HEK293 (cell line): ENCODE measurements at regions not wholly inside any gene's neighbourhood (a gene's known extent, or its start where the extent isn't known, plus 50 kb on each side); places are given as distances from the start of the nearest gene placed in this dataset.

Experiments
- CTCF ChIA-PET: fragments of 350-600 bp; formaldehyde crosslinking; extraction: SDS; loops from one replicate; lab custom pipeline; 2021; ENCODE audit warnings: antibody characterized with exemption; lab: Yijun Ruan, JAX
- POLR2A ChIA-PET: fragments of 300-600 bp; formaldehyde crosslinking; extraction: SDS; loops from one replicate; lab custom pipeline; 2020; ENCODE audit warnings: antibody characterized with exemption, inconsistent platforms; lab: Yijun Ruan, JAX
- H3K27ac ChIP-seq: fragments of 200-500 bp; sonication (Bioruptor generic); 2 replicates; pipeline ENCODE4 v1.5.1; 2014; ENCODE audit warnings: low read depth, low read length, control low read depth, inconsistent platforms; ENCODE audit errors: extremely low read depth
- H3K36me3 ChIP-seq, 2 experiments: fragments of 200-500 bp in 1 of 2; sonication (Bioruptor generic) in 1 of 2; 1 replicate in 1 of 2; 2 replicates in 1 of 2; pipeline ENCODE4 v1.5.1; 2014 to 2017; ENCODE audit warnings: inconsistent platforms in 2 of 2, low read length in 2 of 2; ENCODE audit not compliant: control insufficient read depth in 2 of 2, insufficient read depth in 1 of 2
- H3K4me1 ChIP-seq: fragments of 200-500 bp; sonication (Bioruptor generic); 2 replicates; pipeline ENCODE4 v1.5.1; 2014; ENCODE audit warnings: mild to moderate bottlenecking, low read length, inconsistent platforms; ENCODE audit not compliant: control insufficient read depth, insufficient read depth
- H3K4me3 ChIP-seq: 2 replicates; pipeline ENCODE4 v1.5.1; 2011; ENCODE audit warnings: low read depth, mild to moderate bottlenecking, control low read depth, low read length, moderate library complexity
- H3K9me3 ChIP-seq: fragments of 200-500 bp; sonication (Bioruptor generic); 2 replicates; pipeline ENCODE4 v1.5.1; 2014; ENCODE audit warnings: low read depth, low read length, inconsistent platforms; ENCODE audit not compliant: control insufficient read depth, insufficient read depth
- HOXD13 ChIP-seq: sonication (generic); formaldehyde crosslinking; IDR thresholded peaks from 2 replicates; pipeline ENCODE4 v1.8.0; 2022; ENCODE audit warnings: missing genetic modification reagents, borderline replicate concordance
- IKZF3 ChIP-seq: fragments of 450-650 bp; IDR thresholded peaks from 2 replicates; pipeline ENCODE4 v1.5.0; 2018; ENCODE audit warnings: missing biosample characterization, mild to moderate bottlenecking, missing genetic modification characterization, moderate library complexity
- KLF16 ChIP-seq: fragments of 450-650 bp; formaldehyde crosslinking; IDR thresholded peaks from 2 replicates; pipeline ENCODE4 v1.5.1; 2017; ENCODE audit warnings: missing biosample characterization, missing genetic modification characterization
- MYNN ChIP-seq: fragments of 450-650 bp; formaldehyde crosslinking; IDR thresholded peaks from 2 replicates; pipeline ENCODE4 v1.5.1; 2016; ENCODE audit warnings: missing biosample characterization, missing genetic modification characterization, borderline replicate concordance
- RBAK ChIP-seq: fragments of 450-650 bp; formaldehyde crosslinking; IDR thresholded peaks from 2 replicates; pipeline ENCODE4 v1.5.1; 2016; ENCODE audit warnings: missing biosample characterization, missing genetic modification characterization
- REPIN1 ChIP-seq: fragments of 450-650 bp; formaldehyde crosslinking; IDR thresholded peaks from 2 replicates; pipeline ENCODE4 v1.5.1; 2017; ENCODE audit warnings: missing biosample characterization, missing genetic modification characterization, low read depth
- SETDB1 ChIP-seq: IDR thresholded peaks from one replicate; pipeline ENCODE4 v1.6.1; 2017; ENCODE audit warnings: mild to moderate bottlenecking, low read length, moderate library complexity, mixed read lengths; ENCODE audit not compliant: insufficient read length
- YY1 ChIP-seq: fragments of 450-650 bp; formaldehyde crosslinking; IDR thresholded peaks from 2 replicates; pipeline ENCODE4 v1.5.1; 2018; ENCODE audit warnings: missing biosample characterization, missing genetic modification characterization
- ZBTB17 ChIP-seq: fragments of 450-650 bp; formaldehyde crosslinking; IDR thresholded peaks from 2 replicates; pipeline ENCODE4 v1.5.1; 2016; ENCODE audit warnings: missing biosample characterization, missing genetic modification characterization
- ZIC2 ChIP-seq: fragments of 450-650 bp; formaldehyde crosslinking; IDR thresholded peaks from 2 replicates; pipeline ENCODE4 v1.5.1; 2016; ENCODE audit warnings: missing biosample characterization, missing genetic modification characterization
- ZNF175 ChIP-seq: fragments of 450-650 bp; formaldehyde crosslinking; IDR thresholded peaks from 2 replicates; pipeline ENCODE4 v1.5.1; 2016; ENCODE audit warnings: missing biosample characterization, missing genetic modification characterization
- ZNF184 ChIP-seq: fragments of 450-650 bp; IDR thresholded peaks from 2 replicates; pipeline ENCODE4 v1.5.1; 2018; ENCODE audit warnings: missing biosample characterization, mild to moderate bottlenecking, missing genetic modification characterization
- ZNF202 ChIP-seq: fragments of 450-650 bp; formaldehyde crosslinking; IDR thresholded peaks from 2 replicates; pipeline ENCODE4 v1.5.1; 2016; ENCODE audit warnings: missing biosample characterization, missing genetic modification characterization, borderline replicate concordance
- ZNF514 ChIP-seq: fragments of 450-650 bp; formaldehyde crosslinking; IDR thresholded peaks from 2 replicates; pipeline ENCODE4 v1.5.1; 2016; ENCODE audit warnings: missing biosample characterization, missing genetic modification characterization
- ZNF521 ChIP-seq: fragments of 450-650 bp; formaldehyde crosslinking; IDR thresholded peaks from 2 replicates; pipeline ENCODE4 v1.5.1; 2017; ENCODE audit warnings: missing biosample characterization, mild to moderate bottlenecking, missing genetic modification characterization
- ZNF544 ChIP-seq: fragments of 450-650 bp; formaldehyde crosslinking; IDR thresholded peaks from 2 replicates; pipeline ENCODE4 v1.5.0; 2017; ENCODE audit warnings: missing biosample characterization, missing genetic modification characterization
- ZNF555 ChIP-seq: fragments of 450-650 bp; formaldehyde crosslinking; conservative IDR thresholded peaks from 2 replicates; pipeline ENCODE4 v1.5.1; 2017; ENCODE audit warnings: missing biosample characterization, mild to moderate bottlenecking, missing genetic modification characterization, inconsistent platforms
- ZNF600 ChIP-seq: fragments of 450-650 bp; formaldehyde crosslinking; IDR thresholded peaks from 2 replicates; pipeline ENCODE4 v1.5.1; 2016; ENCODE audit warnings: missing biosample characterization, missing genetic modification characterization
- ZNF629 ChIP-seq: fragments of 450-650 bp; formaldehyde crosslinking; IDR thresholded peaks from 2 replicates; pipeline ENCODE4 v1.5.1; 2017; ENCODE audit warnings: missing biosample characterization, missing genetic modification characterization
- ZNF664 ChIP-seq: fragments of 450-650 bp; formaldehyde crosslinking; IDR thresholded peaks from 2 replicates; pipeline ENCODE4 v1.5.1; 2016; ENCODE audit warnings: missing biosample characterization, missing genetic modification characterization
- ZNF791 ChIP-seq: fragments of 450-650 bp; formaldehyde crosslinking; IDR thresholded peaks from 2 replicates; pipeline ENCODE4 v1.5.1; 2016; ENCODE audit warnings: missing biosample characterization, missing genetic modification characterization
- TF ChIP-seq, protein P1 (sequence below): fragments of 450-650 bp; formaldehyde crosslinking; IDR thresholded peaks from 2 replicates; pipeline ENCODE4 v1.5.1; 2017; ENCODE audit warnings: missing biosample characterization, missing genetic modification characterization
- TF ChIP-seq, protein P2 (sequence below): fragments of 450-650 bp; formaldehyde crosslinking; IDR thresholded peaks from 2 replicates; pipeline ENCODE4 v1.5.1; 2016; ENCODE audit warnings: missing biosample characterization, missing genetic modification characterization
- TF ChIP-seq, protein P3 (sequence below): IDR thresholded peaks from 2 replicates; pipeline ENCODE4 v1.6.1; 2011; ENCODE audit warnings: mild to moderate bottlenecking, low read depth, low read length, borderline replicate concordance
- TF ChIP-seq, protein P4 (sequence below): fragments of 450-650 bp; formaldehyde crosslinking; IDR thresholded peaks from 2 replicates; pipeline ENCODE4 v1.5.1; 2016; ENCODE audit warnings: missing biosample characterization, missing genetic modification characterization
- TF ChIP-seq, protein P5 (sequence below): fragments of 450-650 bp; formaldehyde crosslinking; IDR thresholded peaks from 2 replicates; pipeline ENCODE4 v1.5.1; 2016; ENCODE audit warnings: missing biosample characterization, missing genetic modification characterization

DNA sequence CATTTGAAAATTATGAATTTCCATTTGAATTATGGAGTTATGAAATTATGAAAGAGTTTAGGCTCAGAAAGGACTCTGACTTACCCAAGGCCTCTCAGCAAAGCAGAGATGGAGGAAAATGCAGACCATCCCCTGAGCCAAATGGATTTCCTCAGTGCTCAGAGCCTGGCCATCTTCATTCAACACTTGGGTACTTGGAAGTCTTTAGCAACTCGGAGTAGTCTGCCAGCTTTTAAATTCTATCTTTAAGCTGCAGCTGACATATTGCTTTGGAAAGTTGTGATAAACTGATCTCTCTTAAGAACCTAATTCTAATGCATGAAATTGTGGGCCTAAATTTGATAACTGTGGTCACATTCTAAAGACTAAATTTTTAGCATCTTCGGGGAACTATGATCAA, 315.4 kb downstream of the SAMD5 start:
- Histone ChIP-seq H3K9me3 (no peaks in the 10 kb centered on the region), H3K4me3 (no peak overlapping the region), H3K4me1 (no peaks in the 10 kb centered on the region), H3K27ac (no peak overlapping the region), H3K36me3 (no peaks in the 10 kb centered on the region)
- ChIA-PET CTCF (no interaction called here), POLR2A (no interaction called here)
- TF ChIP-seq ZNF175 (tag by site-specific recombination) = no peak
- TF ChIP-seq ZNF521 (tag by site-specific recombination) = no peak
- no peak for TF ChIP-seq KLF16
- no peak for TF ChIP-seq ZNF202 (tag by site-specific recombination)
- TF ChIP-seq ZNF664 = no peak
- no peak for TF ChIP-seq REPIN1 (tag by site-specific recombination)
- TF ChIP-seq IKZF3 (tag by site-specific recombination) = no peak
- TF ChIP-seq ZNF629 (tag by site-specific recombination) = no peak
- TF ChIP-seq, protein P1, sequence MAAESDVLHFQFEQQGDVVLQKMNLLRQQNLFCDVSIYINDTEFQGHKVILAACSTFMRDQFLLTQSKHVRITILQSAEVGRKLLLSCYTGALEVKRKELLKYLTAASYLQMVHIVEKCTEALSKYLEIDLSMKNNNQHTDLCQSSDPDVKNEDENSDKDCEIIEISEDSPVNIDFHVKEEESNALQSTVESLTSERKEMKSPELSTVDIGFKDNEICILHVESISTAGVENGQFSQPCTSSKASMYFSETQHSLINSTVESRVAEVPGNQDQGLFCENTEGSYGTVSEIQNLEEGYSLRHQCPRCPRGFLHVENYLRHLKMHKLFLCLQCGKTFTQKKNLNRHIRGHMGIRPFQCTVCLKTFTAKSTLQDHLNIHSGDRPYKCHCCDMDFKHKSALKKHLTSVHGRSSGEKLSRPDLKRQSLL (tag by site-specific recombination) = no peak
- TF ChIP-seq, protein P2, sequence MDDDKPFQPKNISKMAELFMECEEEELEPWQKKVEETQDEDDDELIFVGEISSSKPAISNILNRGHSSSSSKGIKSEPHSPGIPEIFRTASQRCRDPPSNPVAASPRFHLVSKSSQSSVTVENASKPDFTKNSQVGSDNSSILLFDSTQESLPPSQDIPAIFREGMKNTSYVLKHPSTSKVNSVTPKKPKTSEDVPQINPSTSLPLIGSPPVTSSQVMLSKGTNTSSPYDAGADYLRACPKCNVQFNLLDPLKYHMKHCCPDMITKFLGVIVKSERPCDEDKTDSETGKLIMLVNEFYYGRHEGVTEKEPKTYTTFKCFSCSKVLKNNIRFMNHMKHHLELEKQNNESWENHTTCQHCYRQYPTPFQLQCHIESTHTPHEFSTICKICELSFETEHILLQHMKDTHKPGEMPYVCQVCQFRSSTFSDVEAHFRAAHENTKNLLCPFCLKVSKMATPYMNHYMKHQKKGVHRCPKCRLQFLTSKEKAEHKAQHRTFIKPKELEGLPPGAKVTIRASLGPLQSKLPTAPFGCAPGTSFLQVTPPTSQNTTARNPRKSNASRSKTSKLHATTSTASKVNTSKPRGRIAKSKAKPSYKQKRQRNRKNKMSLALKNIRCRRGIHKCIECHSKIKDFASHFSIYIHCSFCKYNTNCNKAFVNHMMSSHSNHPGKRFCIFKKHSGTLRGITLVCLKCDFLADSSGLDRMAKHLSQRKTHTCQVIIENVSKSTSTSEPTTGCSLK (tag by site-specific recombination) = no peak
- TF ChIP-seq ZNF555 (tag by site-specific recombination) = no peak
- no peak for TF ChIP-seq ZNF514
- TF ChIP-seq, protein P3, sequence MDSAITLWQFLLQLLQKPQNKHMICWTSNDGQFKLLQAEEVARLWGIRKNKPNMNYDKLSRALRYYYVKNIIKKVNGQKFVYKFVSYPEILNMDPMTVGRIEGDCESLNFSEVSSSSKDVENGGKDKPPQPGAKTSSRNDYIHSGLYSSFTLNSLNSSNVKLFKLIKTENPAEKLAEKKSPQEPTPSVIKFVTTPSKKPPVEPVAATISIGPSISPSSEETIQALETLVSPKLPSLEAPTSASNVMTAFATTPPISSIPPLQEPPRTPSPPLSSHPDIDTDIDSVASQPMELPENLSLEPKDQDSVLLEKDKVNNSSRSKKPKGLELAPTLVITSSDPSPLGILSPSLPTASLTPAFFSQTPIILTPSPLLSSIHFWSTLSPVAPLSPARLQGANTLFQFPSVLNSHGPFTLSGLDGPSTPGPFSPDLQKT = no peak

DNA sequence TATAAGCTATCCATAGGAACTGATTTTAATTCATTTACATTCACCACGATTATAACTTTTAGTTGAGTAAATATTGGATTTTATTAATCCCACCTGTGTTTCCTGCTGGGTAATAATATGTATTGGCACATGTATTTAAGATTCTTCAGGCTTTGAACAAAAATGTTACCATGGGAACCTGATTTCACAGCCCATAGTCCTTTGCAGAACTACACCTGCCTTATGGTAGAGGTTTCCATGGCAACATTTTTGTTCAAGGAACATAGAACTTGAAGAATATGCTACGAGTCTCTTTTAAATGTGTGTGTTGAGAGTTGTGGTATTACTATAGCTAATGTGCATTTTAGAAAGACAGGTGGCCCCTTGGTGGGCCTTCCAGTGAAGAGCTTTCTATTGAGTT, 317.4 kb downstream of the SAMD5 start:
- Histone ChIP-seq H3K9me3 (no peaks in the 10 kb centered on the region), H3K36me3 (no peaks in the 10 kb centered on the region), H3K4me3 (no peak overlapping the region), H3K4me1 (no peaks in the 10 kb centered on the region), H3K27ac (no peak overlapping the region)
- POLR2A ChIA-PET = no interaction called here
- CTCF ChIA-PET = interaction anchor here (0.5 to 1.2 kb wide), 3 partner anchors 319 to 1044 kb away, joined by 3 to 4 read pairs (median 3); no protein-coding TSS in a partner anchor
- TF ChIP-seq HOXD13 (CRISPR knock-in tag) (no peak), ZNF544 (tag by site-specific recombination) (no peak), ZIC2 (no peak), ZNF600 (tag by site-specific recombination) (no peak), RBAK (tag by site-specific recombination) (no peak), YY1 (tag by site-specific recombination) (no peak), ZNF791 (tag by site-specific recombination) (no peak), ZBTB17 (tag by site-specific recombination) (no peak), MYNN (tag by site-specific recombination) (no peak), ZNF184 (no peak), SETDB1 (no peak)
- TF ChIP-seq, protein P4, sequence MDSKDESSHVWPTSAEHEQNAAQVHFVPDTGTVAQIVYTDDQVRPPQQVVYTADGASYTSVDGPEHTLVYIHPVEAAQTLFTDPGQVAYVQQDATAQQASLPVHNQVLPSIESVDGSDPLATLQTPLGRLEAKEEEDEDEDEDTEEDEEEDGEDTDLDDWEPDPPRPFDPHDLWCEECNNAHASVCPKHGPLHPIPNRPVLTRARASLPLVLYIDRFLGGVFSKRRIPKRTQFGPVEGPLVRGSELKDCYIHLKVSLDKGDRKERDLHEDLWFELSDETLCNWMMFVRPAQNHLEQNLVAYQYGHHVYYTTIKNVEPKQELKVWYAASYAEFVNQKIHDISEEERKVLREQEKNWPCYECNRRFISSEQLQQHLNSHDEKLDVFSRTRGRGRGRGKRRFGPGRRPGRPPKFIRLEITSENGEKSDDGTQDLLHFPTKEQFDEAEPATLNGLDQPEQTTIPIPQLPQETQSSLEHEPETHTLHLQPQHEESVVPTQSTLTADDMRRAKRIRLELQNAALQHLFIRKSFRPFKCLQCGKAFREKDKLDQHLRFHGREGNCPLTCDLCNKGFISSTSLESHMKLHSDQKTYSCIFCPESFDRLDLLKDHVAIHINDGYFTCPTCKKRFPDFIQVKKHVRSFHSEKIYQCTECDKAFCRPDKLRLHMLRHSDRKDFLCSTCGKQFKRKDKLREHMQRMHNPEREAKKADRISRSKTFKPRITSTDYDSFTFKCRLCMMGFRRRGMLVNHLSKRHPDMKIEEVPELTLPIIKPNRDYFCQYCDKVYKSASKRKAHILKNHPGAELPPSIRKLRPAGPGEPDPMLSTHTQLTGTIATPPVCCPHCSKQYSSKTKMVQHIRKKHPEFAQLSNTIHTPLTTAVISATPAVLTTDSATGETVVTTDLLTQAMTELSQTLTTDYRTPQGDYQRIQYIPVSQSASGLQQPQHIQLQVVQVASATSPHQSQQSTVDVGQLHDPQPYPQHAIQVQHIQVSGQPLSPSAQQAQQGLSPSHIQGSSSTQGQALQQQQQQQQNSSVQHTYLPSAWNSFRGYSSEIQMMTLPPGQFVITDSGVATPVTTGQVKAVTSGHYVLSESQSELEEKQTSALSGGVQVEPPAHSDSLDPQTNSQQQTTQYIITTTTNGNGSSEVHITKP (tag by site-specific recombination) = no peak
- TF ChIP-seq, protein P5, sequence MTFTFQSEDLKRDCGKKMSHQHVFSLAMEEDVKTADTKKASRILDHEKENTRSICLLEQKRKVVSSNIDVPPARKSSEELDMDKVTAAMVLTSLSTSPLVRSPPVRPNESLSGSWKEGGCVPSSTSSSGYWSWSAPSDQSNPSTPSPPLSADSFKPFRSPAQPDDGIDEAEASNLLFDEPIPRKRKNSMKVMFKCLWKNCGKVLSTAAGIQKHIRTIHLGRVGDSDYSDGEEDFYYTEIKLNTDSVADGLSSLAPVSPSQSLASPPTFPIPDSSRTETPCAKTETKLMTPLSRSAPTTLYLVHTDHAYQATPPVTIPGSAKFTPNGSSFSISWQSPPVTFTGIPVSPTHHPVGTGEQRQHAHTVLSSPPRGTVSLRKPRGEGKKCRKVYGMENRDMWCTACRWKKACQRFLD (tag by site-specific recombination) = no peak
